Ovary (tissue), 7 donors: ENCODE measurements at regions not wholly inside any gene's neighbourhood (a gene's known extent, or its start where the extent isn't known, plus 50 kb on each side); places are given as distances from the start of the nearest gene placed in this dataset.

Experiments used
- DNase-seq, 5 donors: peaks; one replicate each; pipeline ENCODE4 v3.0.0-alpha.2; 2019 to 2020
- H3K27ac ChIP-seq, 2 donors: fragments of 200-600 bp; one replicate each; pipeline versions ENCODE4 v1.5.1 to v1.8.0; 2019 to 2022
- H3K27me3 ChIP-seq: fragments of 200-600 bp; one replicate; pipeline ENCODE4 v1.8.0; 2022
- H3K36me3 ChIP-seq: fragments of 200-600 bp; sonication (generic); one replicate; pipeline ENCODE4 v1.5.1; 2019
- H3K4me1 ChIP-seq: one replicate; pipeline ENCODE4 v1.8.1; 2013; ENCODE audit warnings: mild to moderate bottlenecking, moderate library complexity; ENCODE audit not compliant: insufficient read depth
- H3K4me3 ChIP-seq: fragments of 200-600 bp; sonication (generic); one replicate; pipeline ENCODE4 v1.5.1; 2017
- H3K9me3 ChIP-seq, 2 donors: fragments of 200-600 bp in 1 of 2; sonication (generic) in 1 of 2; one replicate each; pipeline versions ENCODE4 v1.5.1 to v1.8.1; 2013 to 2019; ENCODE audit warnings: mild to moderate bottlenecking in 1 of 2, moderate library complexity in 1 of 2
- CTCF ChIP-seq, 3 donors: fragments of 450-650 bp in 2 of 3; fragments of 200-600 bp in 1 of 3; IDR thresholded peaks; one replicate each; pipeline versions ENCODE4 v1.5.1 to v1.8.0; 2016 to 2022; ENCODE audit warnings: antibody characterized with exemption in 3 of 3, mild to moderate bottlenecking in 1 of 3
- EP300 ChIP-seq: sonication (generic); formaldehyde crosslinking; IDR thresholded peaks from one replicate; pipeline ENCODE4 v1.6.1; 2017; ENCODE audit warnings: antibody characterized with exemption
- POLR2A ChIP-seq: fragments of 450-650 bp; IDR thresholded peaks from one replicate; pipeline ENCODE4 v1.6.1; 2017; ENCODE audit warnings: antibody characterized with exemption, mild to moderate bottlenecking, moderate library complexity
- WGBS, 3 donors: extraction: QIAGEN DNeasy Blood & Tissue Kit in 1 of 3; methylation state at CpG; one replicate each; pipeline versions ENCODE4 v1.1.5 to v1.1.7; 2013 to 2017; 5-methylcytosine and 5-hydroxymethylcytosine counted together
- intact Hi-C, 4 donors: fragments of 100-400 bp; cut with DNase I; formaldehyde crosslinking; loops; one replicate each; pipeline versions ENCODE4 v1.11.0 to v1.15.1; 2022 to 2023
- donor health status: DM: no; HTN: no; CAD: no; lungs with moderate emphysema.
- donor health status: DM: no; HTN: no; CAD: no.
- donor health status: Bipolar disorder and iron deficiency.
- donor health status: DM: no; HTN: no; CAD: no.
- donor health status: DM: yes; HTN: yes; CAD: no.

- Histone ChIP-seq H3K27me3 (no peaks in the 10 kb centered on the region), H3K27ac (no peak overlapping the region), H3K4me3 (no peak overlapping the region), H3K4me1 (no peaks in the 10 kb centered on the region), H3K36me3 (no peaks in the 10 kb centered on the region), H3K9me3 (no peaks in the 10 kb centered on the region)
- intact Hi-C loops = no loop called here
- 53 to 59% (median 58%) methylated on average over 3 of the region's 3 CpGs for WGBS, 3 donors
- no peak for DNase-seq
- no peak for TF ChIP-seq CTCF (IDR thresholded peaks at IDR 0.05)
Measured at GRCh38 chr21:19010251-19010650, 606.7 kb upstream of the TMPRSS15 start.

- intact Hi-C loops = no loop called here
- Histone ChIP-seq H3K4me1 (no peaks in the 10 kb centered on the region), H3K27me3 (no peaks in the 10 kb centered on the region), H3K4me3 (no peak overlapping the region), H3K36me3 (no peaks in the 10 kb centered on the region), H3K27ac (no peak overlapping the region), H3K9me3 (no peaks in the 10 kb centered on the region)
- TF ChIP-seq EP300 (no peak), CTCF (IDR thresholded peaks at IDR 0.05) (no peak), POLR2A (no peak)
- 26 to 36% (median 29%) methylated on average over 2 of the region's 2 CpGs for WGBS, 3 donors
- DNase-seq = no peak
Measured at GRCh38 chr21:19010996-19011395, 607.4 kb upstream of the TMPRSS15 start.

GRCh38 chr21:19011451-19011850 is 607.9 kb upstream of the TMPRSS15 start:
- WGBS, 3 donors = 63 to 78% (median 74%) methylated on average over 2 of the region's 2 CpGs
- no peaks in the 10 kb centered on the region for H3K9me3 ChIP-seq
- H3K27me3 ChIP-seq = no peaks in the 10 kb centered on the region
- DNase-seq = no peak
- intact Hi-C loops = no loop called here
- no peak overlapping the region for H3K27ac ChIP-seq
- H3K36me3 ChIP-seq = no peaks in the 10 kb centered on the region
- H3K4me3 ChIP-seq = no peak overlapping the region
- H3K4me1 ChIP-seq = no peaks in the 10 kb centered on the region
- TF ChIP-seq POLR2A (no peak), EP300 (no peak), CTCF (IDR thresholded peaks at IDR 0.05) (no peak)

GRCh38 chr21:19013916-19014315 is 610.3 kb upstream of the TMPRSS15 start:
- TF ChIP-seq POLR2A (no peak), EP300 (no peak), CTCF (IDR thresholded peaks at IDR 0.05) (no peak)
- Histone ChIP-seq H3K27me3 (no peaks in the 10 kb centered on the region), H3K36me3 (no peaks in the 10 kb centered on the region), H3K4me1 (no peaks in the 10 kb centered on the region), H3K27ac (no peak overlapping the region), H3K4me3 (no peak overlapping the region), H3K9me3 (no peaks in the 10 kb centered on the region)
- intact Hi-C loops = no loop called here
- WGBS, 3 donors = 59 to 70% (median 61%) methylated on average over 3 of the region's 3 CpGs
- no peak for DNase-seq

- H3K4me1 ChIP-seq = no peaks in the 10 kb centered on the region
- DNase-seq = no peak
- H3K36me3 ChIP-seq = no peaks in the 10 kb centered on the region
- H3K27ac ChIP-seq = no peak overlapping the region
- intact Hi-C loops = no loop called here
- TF ChIP-seq CTCF (IDR thresholded peaks at IDR 0.05) = no peak
- no peak for TF ChIP-seq EP300
- TF ChIP-seq POLR2A = no peak
- WGBS, 3 donors = 58 to 67% (median 66%) methylated on average over 3 of the region's 3 CpGs
- H3K9me3 ChIP-seq = no peaks in the 10 kb centered on the region
- no peak overlapping the region for H3K4me3 ChIP-seq
- no peaks in the 10 kb centered on the region for H3K27me3 ChIP-seq
Measured at GRCh38 chr21:19018529-19018928, 614.9 kb upstream of the TMPRSS15 start.
